Ascending aorta (tissue), 2 donors: ENCODE measurements at regions not wholly inside any gene's neighbourhood (a gene's known extent, or its start where the extent isn't known, plus 50 kb on each side); places are given as distances from the start of the nearest gene placed in this dataset.

Experiments
- DNase-seq, 2 donors: peaks; one replicate each; pipeline ENCODE4 v3.0.0-alpha.2; 2019; ENCODE audit warnings: low spot score in 2 of 2
- H3K27ac ChIP-seq, 2 donors: fragments of 200-600 bp; sonication (generic); one replicate each; pipeline ENCODE4 v1.5.1; 2016 to 2017; ENCODE audit warnings: mild to moderate bottlenecking in 1 of 2
- H3K27me3 ChIP-seq: fragments of 200-600 bp; sonication (generic); one replicate; pipeline ENCODE4 v1.5.1; 2017
- H3K36me3 ChIP-seq, 2 donors: fragments of 200-600 bp; sonication (generic); one replicate each; pipeline ENCODE4 v1.5.1; 2016
- H3K4me1 ChIP-seq, 2 donors: fragments of 200-600 bp; sonication (generic); one replicate each; pipeline ENCODE4 v1.5.1; 2016 to 2017; ENCODE audit warnings: mild to moderate bottlenecking in 1 of 2
- H3K4me3 ChIP-seq, 2 donors: fragments of 200-600 bp; sonication (generic); one replicate each; pipeline ENCODE4 v1.5.1; 2016 to 2017; ENCODE audit warnings: mild to moderate bottlenecking in 1 of 2
- H3K9me3 ChIP-seq, 2 donors: fragments of 200-600 bp; sonication (generic); one replicate each; pipeline ENCODE4 v1.5.1; 2016
- intact Hi-C: fragments of 100-400 bp; cut with DNase I; formaldehyde crosslinking; loops from one replicate; pipeline ENCODE4 v1.15.1; 2023
- TF ChIP-seq, protein P1 (sequence below), 3 experiments: fragments of 200-600 bp in 2 of 3; fragments of 450-650 bp in 1 of 3; sonication (generic) in 2 of 3; IDR thresholded peaks; one replicate each; pipeline ENCODE4 v1.5.1; 2016 to 2019; ENCODE audit warnings: antibody characterized with exemption in 3 of 3, mild to moderate bottlenecking in 1 of 3, moderate library complexity in 1 of 3

GRCh38 chr13:32878163-32878562 lies 138.1 kb upstream of the KL start:
- no peak for DNase-seq
- Histone ChIP-seq H3K9me3 (no peaks in the 10 kb centered on the region), H3K4me1 (peaks cover 0 to 13% of the 10 kb centered on the region in 2 donors), H3K27me3 (no peaks in the 10 kb centered on the region), H3K36me3 (no peaks in the 10 kb centered on the region), H3K27ac (no peak overlapping the region), H3K4me3 (no peak overlapping the region)
- intact Hi-C loops: no loop called here
- TF ChIP-seq, protein P1, sequence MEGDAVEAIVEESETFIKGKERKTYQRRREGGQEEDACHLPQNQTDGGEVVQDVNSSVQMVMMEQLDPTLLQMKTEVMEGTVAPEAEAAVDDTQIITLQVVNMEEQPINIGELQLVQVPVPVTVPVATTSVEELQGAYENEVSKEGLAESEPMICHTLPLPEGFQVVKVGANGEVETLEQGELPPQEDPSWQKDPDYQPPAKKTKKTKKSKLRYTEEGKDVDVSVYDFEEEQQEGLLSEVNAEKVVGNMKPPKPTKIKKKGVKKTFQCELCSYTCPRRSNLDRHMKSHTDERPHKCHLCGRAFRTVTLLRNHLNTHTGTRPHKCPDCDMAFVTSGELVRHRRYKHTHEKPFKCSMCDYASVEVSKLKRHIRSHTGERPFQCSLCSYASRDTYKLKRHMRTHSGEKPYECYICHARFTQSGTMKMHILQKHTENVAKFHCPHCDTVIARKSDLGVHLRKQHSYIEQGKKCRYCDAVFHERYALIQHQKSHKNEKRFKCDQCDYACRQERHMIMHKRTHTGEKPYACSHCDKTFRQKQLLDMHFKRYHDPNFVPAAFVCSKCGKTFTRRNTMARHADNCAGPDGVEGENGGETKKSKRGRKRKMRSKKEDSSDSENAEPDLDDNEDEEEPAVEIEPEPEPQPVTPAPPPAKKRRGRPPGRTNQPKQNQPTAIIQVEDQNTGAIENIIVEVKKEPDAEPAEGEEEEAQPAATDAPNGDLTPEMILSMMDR (IDR thresholded peaks at IDR 0.05): no peak

- no peaks in the 10 kb centered on the region for H3K36me3 ChIP-seq
- H3K27ac ChIP-seq: no peak overlapping the region
- no peak overlapping the region for H3K4me3 ChIP-seq
- H3K9me3 ChIP-seq: no peaks in the 10 kb centered on the region
- intact Hi-C loops: no loop called here
- TF ChIP-seq, protein P1 (IDR thresholded peaks at IDR 0.05): no peak
- peaks cover 0 to 16% of the 10 kb centered on the region in 2 donors for H3K4me1 ChIP-seq
- no peak for DNase-seq
- H3K27me3 ChIP-seq: no peaks in the 10 kb centered on the region
Measured at GRCh38 chr13:32880636-32881035, 135.6 kb upstream of the KL start.

DNA sequence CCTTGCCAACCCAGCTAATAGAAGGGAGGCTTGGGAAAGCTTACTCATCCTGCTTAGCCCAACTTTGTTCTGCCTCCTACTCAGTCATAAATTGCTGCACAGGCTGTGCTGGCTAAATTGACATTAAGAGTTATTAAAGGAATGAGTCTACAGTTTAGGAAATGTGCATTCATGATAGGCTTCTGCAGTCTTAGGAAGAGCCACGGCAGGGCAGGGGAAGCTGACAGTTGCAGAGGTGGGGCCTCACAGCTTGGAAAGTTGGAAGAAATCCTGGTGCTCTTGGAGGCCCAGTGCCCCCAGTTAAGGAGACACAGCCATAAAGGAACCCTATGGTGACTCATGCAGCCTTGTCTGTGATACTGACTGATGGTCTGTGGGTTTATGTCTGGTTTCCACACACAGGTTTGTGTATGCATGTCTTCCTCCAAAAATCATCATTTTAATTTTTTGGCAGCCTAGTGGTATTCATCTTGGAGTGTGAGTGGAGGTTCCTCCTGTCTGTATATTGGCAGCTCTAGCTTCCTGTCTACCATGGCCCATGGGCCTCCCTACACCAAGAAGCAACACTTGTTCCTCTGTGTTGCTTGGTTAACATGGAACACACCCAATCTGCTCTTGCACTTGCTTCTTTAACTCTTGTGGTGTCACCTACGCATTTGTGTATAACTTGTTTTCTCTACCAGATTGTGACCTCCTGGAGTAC lies 135.0 kb upstream of the KL start:
- Histone ChIP-seq H3K9me3 (no peaks in the 10 kb centered on the region), H3K36me3 (no peaks in the 10 kb centered on the region), H3K27ac (no peak overlapping the region), H3K4me3 (no peak overlapping the region), H3K4me1 (peaks cover 0 to 16% of the 10 kb centered on the region in 2 donors), H3K27me3 (no peaks in the 10 kb centered on the region)
- TF ChIP-seq, protein P1 (IDR thresholded peaks at IDR 0.05): no peak
- intact Hi-C loops: no loop called here
- DNase-seq: no peak

GRCh38 chr13:32881777-32882145 lies 134.5 kb upstream of the KL start:
- no peak overlapping the region for H3K27ac ChIP-seq
- TF ChIP-seq, protein P1 (IDR thresholded peaks at IDR 0.05): no peak
- H3K9me3 ChIP-seq: no peaks in the 10 kb centered on the region
- H3K4me1 ChIP-seq: peaks cover 0 to 16% of the 10 kb centered on the region in 2 donors
- DNase-seq: no peak
- no peaks in the 10 kb centered on the region for H3K27me3 ChIP-seq
- no peaks in the 10 kb centered on the region for H3K36me3 ChIP-seq
- H3K4me3 ChIP-seq: no peak overlapping the region
- intact Hi-C loops: no loop called here

DNA sequence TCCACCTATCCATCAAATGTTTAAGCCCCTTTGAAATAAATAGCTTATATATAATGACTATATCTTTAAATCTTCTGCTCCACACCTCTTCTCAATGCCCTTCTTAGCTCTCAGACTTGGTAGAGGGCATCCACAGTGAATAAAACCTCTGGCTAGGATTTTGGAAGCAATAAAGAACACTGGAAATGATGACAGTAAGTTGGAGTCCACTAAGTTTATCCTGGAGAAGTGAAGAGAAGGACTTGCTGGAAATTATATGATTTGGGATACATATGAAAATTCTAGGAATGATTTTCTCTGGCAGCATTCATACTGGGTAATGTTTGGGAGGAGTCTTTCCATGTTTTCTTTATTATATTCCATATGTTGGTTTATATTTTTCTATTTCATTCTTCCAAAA lies 133.5 kb upstream of the KL start:
- Histone ChIP-seq H3K27me3 (no peaks in the 10 kb centered on the region), H3K9me3 (no peaks in the 10 kb centered on the region), H3K4me1 (peaks cover 0 to 16% of the 10 kb centered on the region in 2 donors), H3K36me3 (no peaks in the 10 kb centered on the region), H3K27ac (no peak overlapping the region), H3K4me3 (no peak overlapping the region)
- DNase-seq: no peak
- TF ChIP-seq, protein P1 (IDR thresholded peaks at IDR 0.05): no peak
- intact Hi-C loops: no loop called here

- DNase-seq: no peak
- no peaks in the 10 kb centered on the region for H3K36me3 ChIP-seq
- H3K4me1 ChIP-seq: peaks cover 0 to 16% of the 10 kb centered on the region in 2 donors
- TF ChIP-seq, protein P1 (IDR thresholded peaks at IDR 0.05): no peak
- intact Hi-C loops: no loop called here
- no peak overlapping the region for H3K27ac ChIP-seq
- no peak overlapping the region for H3K4me3 ChIP-seq
- H3K27me3 ChIP-seq: no peaks in the 10 kb centered on the region
- H3K9me3 ChIP-seq: no peaks in the 10 kb centered on the region
Measured at GRCh38 chr13:32883474-32883873, 132.7 kb upstream of the KL start.
